HG03196 (cell line): ENCODE measurements at regions not wholly inside any gene's neighbourhood (a gene's known extent, or its start where the extent isn't known, plus 50 kb on each side); places are given as distances from the start of the nearest gene placed in this dataset.

Experiments used
- ATAC-seq: cut with Tn5 transposase; IDR thresholded peaks from one replicate; pipeline ENCODE4 v1.9.1; 2021; ENCODE audit not compliant: unreplicated experiment

GRCh38 chr9:109830545-109830944, 50.5 kb downstream of the PALM2AKAP2 start:
- ATAC-seq = no peak

GRCh38 chr9:109831998-109832658, 52.1 kb downstream of the PALM2AKAP2 start:
- no peak for ATAC-seq

- ATAC-seq = no peak
Observed at GRCh38 chr9:109834855-109835254, 54.9 kb downstream of the PALM2AKAP2 start.

- no peak for ATAC-seq
Observed at GRCh38 chr9:109843641-109844040, 63.6 kb downstream of the PALM2AKAP2 start.

- no peak for ATAC-seq
Observed at GRCh38 chr9:109845226-109845625, 65.2 kb downstream of the PALM2AKAP2 start.

GRCh38 chr9:109846776-109847175, 66.8 kb downstream of the PALM2AKAP2 start:
- ATAC-seq = no peak

- ATAC-seq = no peak
Observed at GRCh38 chr9:109852556-109852955, 72.6 kb downstream of the PALM2AKAP2 start.

- no peak for ATAC-seq
Observed at GRCh38 chr9:109855540-109855939, 75.5 kb downstream of the PALM2AKAP2 start.

- ATAC-seq = no peak
Observed at GRCh38 chr9:109856785-109857184, 76.8 kb downstream of the PALM2AKAP2 start.

GRCh38 chr9:109857336-109857735, 77.3 kb downstream of the PALM2AKAP2 start:
- ATAC-seq = no peak

- ATAC-seq = no peak
Observed at GRCh38 chr9:109859447-109859846, 79.4 kb downstream of the PALM2AKAP2 start.

- ATAC-seq = no peak
Observed at GRCh38 chr9:109860521-109860920, 80.5 kb downstream of the PALM2AKAP2 start.

GRCh38 chr9:109861499-109861898, 81.5 kb downstream of the PALM2AKAP2 start:
- ATAC-seq = no peak

- ATAC-seq = no peak
Observed at GRCh38 chr9:109861918-109862317, 81.9 kb downstream of the PALM2AKAP2 start.

GRCh38 chr9:109862452-109862851, 82.5 kb downstream of the PALM2AKAP2 start:
- ATAC-seq = no peak

- ATAC-seq = no peak
Observed at GRCh38 chr9:109863961-109864360, 84.0 kb downstream of the PALM2AKAP2 start.

- ATAC-seq = no peak
Observed at GRCh38 chr9:109865521-109865920, 85.5 kb downstream of the PALM2AKAP2 start.

GRCh38 chr9:109868207-109868606, 88.2 kb downstream of the PALM2AKAP2 start:
- no peak for ATAC-seq

- ATAC-seq = no peak
Observed at GRCh38 chr9:109868722-109869121, 88.7 kb downstream of the PALM2AKAP2 start.

- ATAC-seq = no peak
Observed at GRCh38 chr9:109870365-109870764, 90.4 kb downstream of the PALM2AKAP2 start.

- ATAC-seq = no peak
Observed at GRCh38 chr9:109872901-109873300, 92.9 kb downstream of the PALM2AKAP2 start.

- no peak for ATAC-seq
Observed at GRCh38 chr9:109875495-109876129, 95.6 kb downstream of the PALM2AKAP2 start.
